Memory B cell (primary cell): ENCODE measurements at regions not wholly inside any gene's neighbourhood (a gene's known extent, or its start where the extent isn't known, plus 50 kb on each side); places are given as distances from the start of the nearest gene placed in this dataset.

Experiments used
- ATAC-seq: fragments of 150-1000 bp; cut with Tn5 transposase; 2 replicates; pipeline ENCODE4 v1.10.0; 2021; ENCODE audit warnings: low read depth, mild to moderate bottlenecking, moderate library complexity
- DNase-seq, 2 donors: peaks; one replicate each; pipeline ENCODE4 v3.0.0; 2022; ENCODE audit warnings: low spot score in 2 of 2
- H3K27ac Mint-ChIP-seq: one replicate; pipeline ENCODE4 v1.8.0; 2022; ENCODE audit warnings: mild to moderate bottlenecking, moderate library complexity, mixed read lengths
- H3K27me3 Mint-ChIP-seq: one replicate; pipeline ENCODE4 v1.8.0; 2022; ENCODE audit warnings: mixed read lengths
- H3K36me3 Mint-ChIP-seq: one replicate; pipeline ENCODE4 v1.8.0; 2022; ENCODE audit warnings: mild to moderate bottlenecking, mixed read lengths
- H3K4me1 Mint-ChIP-seq: one replicate; pipeline ENCODE4 v1.8.0; 2022; ENCODE audit warnings: mixed read lengths
- H3K4me3 Mint-ChIP-seq: one replicate; pipeline ENCODE4 v1.8.0; 2022; ENCODE audit warnings: mild to moderate bottlenecking, moderate library complexity, mixed read lengths
- H3K9me3 Mint-ChIP-seq: one replicate; pipeline ENCODE4 v1.8.0; 2022; ENCODE audit warnings: mixed read lengths

DNA sequence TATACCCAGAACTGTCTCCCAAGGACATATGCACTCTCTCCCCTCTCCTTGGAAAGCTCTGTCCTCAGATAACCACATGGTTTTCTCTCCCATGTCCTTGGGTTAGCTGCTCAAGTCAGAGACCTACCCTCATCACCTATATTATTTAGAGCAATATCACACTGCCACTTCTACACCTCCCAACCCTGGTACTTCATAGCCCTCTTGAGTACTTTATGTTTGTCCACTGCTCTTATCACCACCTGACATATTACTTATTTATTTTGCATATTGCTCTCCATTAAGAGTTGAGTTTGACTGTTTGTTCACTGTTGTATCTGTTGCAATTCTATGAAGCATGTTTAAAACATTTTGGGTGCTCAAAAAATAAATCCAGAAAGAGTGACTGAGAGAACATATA is 126.3 kb upstream of the ATP1B1 start:
- no peak overlapping the region for H3K4me3 Mint-ChIP-seq
- no peaks in the 10 kb centered on the region for H3K4me1 Mint-ChIP-seq
- DNase-seq (no peak), ATAC-seq (no peak)
- peaks cover 7% of the 10 kb centered on the region for H3K27me3 Mint-ChIP-seq
- no peaks in the 10 kb centered on the region for H3K36me3 Mint-ChIP-seq
- H3K9me3 Mint-ChIP-seq: peaks cover 2% of the 10 kb centered on the region
- H3K27ac Mint-ChIP-seq: no peak overlapping the region

DNA sequence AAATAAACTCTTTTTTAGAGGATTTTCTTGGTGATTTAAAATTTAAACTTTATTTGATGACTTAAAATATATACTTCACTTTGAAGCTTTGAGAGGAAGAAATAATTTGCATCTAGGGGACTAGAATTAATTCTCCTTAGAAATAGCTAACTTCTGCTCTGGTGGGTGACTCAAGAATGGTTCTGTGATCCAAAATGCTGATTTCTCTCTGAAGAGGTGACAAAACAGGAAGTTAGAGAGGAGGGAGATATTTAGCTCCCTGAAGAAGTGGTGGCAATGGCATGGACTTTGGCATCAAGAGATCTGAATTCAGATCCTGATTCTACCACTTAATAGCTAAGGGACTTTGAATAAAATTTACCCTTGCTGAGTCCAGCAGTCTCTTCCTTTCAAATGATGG is 125.8 kb upstream of the ATP1B1 start:
- Mint-ChIP-seq H3K4me3 (no peak overlapping the region), H3K9me3 (peaks cover 2% of the 10 kb centered on the region), H3K4me1 (no peaks in the 10 kb centered on the region), H3K27me3 (peaks cover 9% of the 10 kb centered on the region), H3K27ac (no peak overlapping the region), H3K36me3 (no peaks in the 10 kb centered on the region)
- DNase-seq (no peak), ATAC-seq (no peak)

DNA sequence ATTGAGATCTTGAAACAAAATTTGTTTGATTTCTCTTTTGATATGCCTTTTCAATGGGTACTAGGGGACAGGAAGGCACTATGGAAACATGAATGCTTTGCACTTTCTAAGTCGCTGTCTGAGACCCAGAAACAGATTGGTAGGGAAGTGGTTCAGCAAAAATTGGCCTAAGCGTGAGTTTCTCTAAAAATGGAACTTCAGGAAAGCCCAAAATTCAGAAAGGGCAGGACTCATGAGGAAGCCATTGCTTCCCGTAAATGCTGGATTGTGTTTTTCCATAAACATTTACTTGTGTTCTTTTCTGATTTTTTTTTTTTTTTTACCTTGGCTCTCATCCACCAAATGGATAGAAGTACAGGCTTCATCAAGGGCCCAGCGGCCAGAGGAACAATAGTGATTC is 123.7 kb upstream of the ATP1B1 start:
- Mint-ChIP-seq H3K27ac (no peak overlapping the region), H3K36me3 (no peaks in the 10 kb centered on the region), H3K27me3 (peaks cover 22% of the 10 kb centered on the region), H3K4me3 (no peak overlapping the region), H3K4me1 (no peaks in the 10 kb centered on the region), H3K9me3 (peaks cover 2% of the 10 kb centered on the region)
- DNase-seq: no peak
- ATAC-seq: no peak

DNA sequence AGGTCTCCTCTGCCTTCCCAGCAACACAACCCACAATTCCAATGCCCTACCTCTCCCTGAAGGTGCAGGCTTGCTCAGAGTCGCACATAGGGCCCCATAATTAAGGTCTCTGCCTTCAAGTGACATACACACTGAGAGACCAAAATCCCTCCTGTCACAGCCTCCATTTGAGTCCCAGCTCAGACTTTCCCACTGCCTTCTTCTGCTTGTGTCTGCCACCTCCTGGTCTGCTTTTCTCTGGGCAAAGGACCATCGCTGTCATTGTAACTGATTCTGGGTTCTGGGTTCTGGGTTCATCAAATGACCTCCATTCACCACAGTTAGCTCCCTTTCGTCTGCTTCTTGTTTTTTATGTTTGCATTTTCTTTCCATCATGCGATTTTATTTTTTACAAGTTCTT is 119.2 kb upstream of the ATP1B1 start:
- DNase-seq: no peak
- no peaks in the 10 kb centered on the region for H3K9me3 Mint-ChIP-seq
- H3K4me1 Mint-ChIP-seq: no peaks in the 10 kb centered on the region
- H3K4me3 Mint-ChIP-seq: no peak overlapping the region
- no peak for ATAC-seq
- H3K36me3 Mint-ChIP-seq: no peaks in the 10 kb centered on the region
- H3K27me3 Mint-ChIP-seq: peaks cover 22% of the 10 kb centered on the region
- H3K27ac Mint-ChIP-seq: no peak overlapping the region

DNA sequence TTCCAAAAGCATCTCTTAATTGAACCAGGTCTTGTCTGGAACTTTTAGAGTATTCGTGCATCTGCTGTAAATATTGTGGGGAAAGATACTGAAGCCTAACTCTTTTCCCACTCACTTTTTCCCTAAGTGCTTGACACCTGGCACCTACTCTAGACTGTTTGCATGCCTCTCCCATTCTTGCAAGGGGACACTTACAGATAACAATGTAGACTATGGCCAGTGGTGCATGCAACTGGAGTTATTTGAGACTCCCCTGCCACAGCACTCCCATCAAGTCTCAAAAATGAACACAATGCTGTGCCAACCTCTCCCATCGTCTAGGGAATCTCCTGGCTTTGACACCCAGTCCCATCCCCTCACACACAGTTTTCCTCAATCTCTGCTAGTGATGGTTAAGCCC is 118.6 kb upstream of the ATP1B1 start:
- H3K27me3 Mint-ChIP-seq: peaks cover 22% of the 10 kb centered on the region
- H3K27ac Mint-ChIP-seq: no peak overlapping the region
- no peaks in the 10 kb centered on the region for H3K4me1 Mint-ChIP-seq
- H3K4me3 Mint-ChIP-seq: no peak overlapping the region
- DNase-seq: no peak
- no peaks in the 10 kb centered on the region for H3K36me3 Mint-ChIP-seq
- no peaks in the 10 kb centered on the region for H3K9me3 Mint-ChIP-seq
- ATAC-seq: no peak

DNA sequence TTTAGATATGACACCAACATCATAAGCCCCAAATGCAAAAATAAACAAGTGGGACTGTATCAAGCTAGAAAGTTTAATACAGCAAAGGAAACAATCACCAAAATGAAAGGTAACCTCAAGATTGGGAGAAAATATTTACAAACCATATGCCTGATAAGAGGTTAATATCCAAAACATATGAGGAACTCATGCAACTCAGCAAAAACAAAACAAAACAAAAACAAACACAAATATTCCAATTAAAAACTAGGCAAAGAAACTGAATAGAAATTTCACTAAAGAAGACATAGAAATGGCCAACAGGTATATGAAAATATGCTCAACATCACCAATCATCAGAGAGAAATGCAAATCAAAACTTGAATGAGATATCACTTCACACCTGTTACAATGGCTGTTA is 116.5 kb upstream of the ATP1B1 start:
- H3K4me3 Mint-ChIP-seq: no peak overlapping the region

DNA sequence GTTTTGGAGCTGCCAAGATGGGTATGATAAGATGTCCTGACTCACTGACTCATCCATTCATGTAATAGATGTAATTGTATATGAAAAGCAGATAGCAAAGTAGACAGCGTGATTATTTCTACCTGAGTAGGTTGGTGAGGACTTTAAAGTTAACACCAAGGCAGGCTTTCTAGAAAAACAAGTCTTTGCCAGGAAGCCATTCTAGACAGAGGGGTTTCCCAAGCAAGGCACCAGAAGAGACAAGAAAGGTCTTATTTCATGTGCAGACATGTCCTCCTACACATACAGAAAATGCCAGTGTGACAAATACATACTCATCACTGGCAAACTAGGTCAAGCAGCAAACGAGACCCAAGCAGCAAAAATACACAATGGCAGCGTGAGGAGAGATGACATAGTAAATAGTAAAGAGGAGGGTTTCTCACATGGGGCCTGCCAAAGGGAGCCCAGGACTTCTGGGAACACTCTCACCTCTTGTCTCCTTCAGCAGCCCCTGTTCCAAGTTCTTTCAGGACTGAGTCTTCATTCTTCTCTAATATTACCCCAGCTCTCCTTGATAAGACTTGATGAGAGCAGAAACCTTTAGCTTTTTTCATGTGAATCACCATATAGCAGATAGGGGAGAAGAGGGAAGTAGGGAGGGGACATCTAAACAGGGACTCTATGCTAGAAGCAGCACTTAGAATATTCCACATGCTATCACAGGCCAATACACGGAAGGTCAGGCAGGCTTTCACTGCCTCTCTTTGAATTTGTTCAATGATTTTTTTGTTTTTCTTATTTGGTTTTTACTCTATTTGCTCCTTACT is 114.6 kb upstream of the ATP1B1 start:
- Mint-ChIP-seq H3K9me3 (no peaks in the 10 kb centered on the region), H3K4me3 (no peak overlapping the region), H3K27me3 (peaks cover 10% of the 10 kb centered on the region), H3K4me1 (no peaks in the 10 kb centered on the region), H3K36me3 (no peaks in the 10 kb centered on the region), H3K27ac (no peak overlapping the region)
- DNase-seq (no peak), ATAC-seq (no peak)

More for the DNA sequence above, 116.5 kb upstream of the ATP1B1 start:
- no peaks in the 10 kb centered on the region for H3K36me3 Mint-ChIP-seq
- no peak for DNase-seq
- peaks cover 17% of the 10 kb centered on the region for H3K27me3 Mint-ChIP-seq
- H3K4me1 Mint-ChIP-seq: no peaks in the 10 kb centered on the region
- no peaks in the 10 kb centered on the region for H3K9me3 Mint-ChIP-seq
- no peak for ATAC-seq
- H3K27ac Mint-ChIP-seq: no peak overlapping the region

DNA sequence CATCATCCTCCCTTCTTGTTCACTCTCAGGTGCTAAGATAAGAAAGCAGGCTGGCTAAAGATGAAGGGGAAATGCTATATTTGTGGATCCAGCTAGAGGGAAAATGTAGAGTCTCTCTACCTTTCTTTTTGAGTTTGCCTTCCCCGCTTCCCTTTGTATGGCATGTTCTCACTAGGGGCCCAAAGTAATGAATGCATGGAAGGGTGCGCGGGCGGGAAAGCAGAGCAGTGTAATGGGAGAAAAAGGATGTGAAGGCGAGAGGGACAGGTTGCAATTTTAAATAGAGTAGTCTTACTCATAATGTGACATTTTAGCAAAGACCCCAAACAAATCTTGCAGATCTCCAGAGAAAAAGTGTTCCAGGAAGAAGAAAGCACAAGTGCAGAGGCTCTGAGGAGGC is 105.1 kb upstream of the ATP1B1 start:
- H3K9me3 Mint-ChIP-seq: no peaks in the 10 kb centered on the region
- H3K4me3 Mint-ChIP-seq: no peak overlapping the region
- DNase-seq (no peak), ATAC-seq (no peak)
- H3K4me1 Mint-ChIP-seq: no peaks in the 10 kb centered on the region
- no peak overlapping the region for H3K27ac Mint-ChIP-seq
- H3K27me3 Mint-ChIP-seq: peaks cover 5% of the 10 kb centered on the region
- H3K36me3 Mint-ChIP-seq: no peaks in the 10 kb centered on the region

DNA sequence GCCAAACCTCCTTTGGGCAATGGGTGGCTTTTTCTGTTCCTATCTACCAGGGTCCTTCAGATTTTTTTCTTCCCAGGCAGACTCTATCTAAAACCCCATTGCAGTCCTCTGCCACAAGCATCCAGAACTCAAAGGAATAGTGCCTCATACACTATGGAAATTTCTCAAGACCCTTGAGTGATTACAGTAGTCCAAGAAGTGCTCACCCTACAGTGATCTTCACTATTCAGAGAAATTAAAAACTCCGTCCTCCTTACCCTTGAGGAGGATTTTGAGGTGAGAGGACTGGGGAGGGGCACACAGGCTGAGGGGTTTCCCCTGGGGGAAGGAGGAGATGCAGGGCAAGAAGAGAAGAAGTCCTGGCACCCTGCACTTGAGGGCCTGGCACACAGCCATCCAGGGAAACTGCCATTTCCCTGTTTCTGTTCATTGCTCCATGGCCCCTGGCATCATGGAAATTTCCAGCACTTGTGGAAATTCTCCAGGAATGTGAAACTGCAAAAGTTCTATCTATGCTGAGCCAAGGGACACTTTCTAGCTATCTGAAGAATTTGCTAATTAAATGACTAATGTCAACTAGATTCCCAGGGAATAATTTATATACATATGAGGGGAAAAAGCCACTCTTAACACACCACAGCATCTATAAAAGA is 102.5 kb upstream of the ATP1B1 start:
- peaks cover 2% of the 10 kb centered on the region for H3K27me3 Mint-ChIP-seq
- H3K27ac Mint-ChIP-seq: no peak overlapping the region
- H3K4me1 Mint-ChIP-seq: no peaks in the 10 kb centered on the region
- H3K36me3 Mint-ChIP-seq: no peaks in the 10 kb centered on the region
- ATAC-seq: no peak
- no peaks in the 10 kb centered on the region for H3K9me3 Mint-ChIP-seq
- DNase-seq: no peak
- H3K4me3 Mint-ChIP-seq: no peak overlapping the region

DNA sequence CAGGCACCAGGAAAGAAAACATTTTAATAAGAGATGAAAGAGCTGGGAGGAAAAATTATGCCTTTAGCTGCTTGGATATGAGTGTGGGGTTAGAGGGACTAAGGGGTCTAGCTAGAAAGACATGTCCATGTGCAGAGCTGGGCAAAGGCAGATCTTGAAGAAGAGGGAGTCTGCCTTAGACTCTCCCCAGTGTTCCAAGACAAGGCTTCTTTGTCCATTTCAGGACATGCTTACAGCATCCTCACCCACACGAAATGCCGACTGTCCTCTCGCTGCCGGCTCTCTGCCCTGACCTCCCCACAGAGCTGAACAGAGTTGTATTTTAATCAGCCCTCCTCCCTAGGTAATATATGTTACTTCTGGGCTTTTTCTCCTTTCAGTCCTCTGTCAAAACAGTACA is 100.7 kb upstream of the ATP1B1 start:
- Mint-ChIP-seq H3K27me3 (peaks cover 2% of the 10 kb centered on the region), H3K27ac (no peak overlapping the region), H3K36me3 (no peaks in the 10 kb centered on the region), H3K9me3 (no peaks in the 10 kb centered on the region), H3K4me3 (no peak overlapping the region), H3K4me1 (no peaks in the 10 kb centered on the region)
- ATAC-seq: no peak
- no peak for DNase-seq

DNA sequence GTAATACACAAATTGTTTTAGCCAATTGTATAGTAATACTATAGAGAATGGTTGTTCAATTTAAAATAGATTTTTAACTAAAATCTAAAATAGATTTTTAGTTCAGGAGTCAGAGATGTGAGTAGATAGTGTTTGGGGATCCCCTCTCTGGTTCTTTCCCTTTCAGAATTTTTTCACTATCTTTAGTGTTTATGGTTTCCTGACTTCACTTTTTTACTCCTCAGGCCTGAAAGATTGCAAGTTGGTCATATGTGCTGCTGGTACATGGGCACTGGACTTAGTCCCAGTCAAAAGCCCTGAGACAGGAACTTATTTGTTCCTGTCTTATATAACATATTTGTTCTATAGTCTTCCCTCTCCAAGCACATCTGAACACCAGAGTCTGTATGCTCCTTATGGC is 96.8 kb upstream of the ATP1B1 start:
- H3K27me3 Mint-ChIP-seq: peaks cover 2% of the 10 kb centered on the region
- no peak overlapping the region for H3K27ac Mint-ChIP-seq
- no peak overlapping the region for H3K4me3 Mint-ChIP-seq

DNA sequence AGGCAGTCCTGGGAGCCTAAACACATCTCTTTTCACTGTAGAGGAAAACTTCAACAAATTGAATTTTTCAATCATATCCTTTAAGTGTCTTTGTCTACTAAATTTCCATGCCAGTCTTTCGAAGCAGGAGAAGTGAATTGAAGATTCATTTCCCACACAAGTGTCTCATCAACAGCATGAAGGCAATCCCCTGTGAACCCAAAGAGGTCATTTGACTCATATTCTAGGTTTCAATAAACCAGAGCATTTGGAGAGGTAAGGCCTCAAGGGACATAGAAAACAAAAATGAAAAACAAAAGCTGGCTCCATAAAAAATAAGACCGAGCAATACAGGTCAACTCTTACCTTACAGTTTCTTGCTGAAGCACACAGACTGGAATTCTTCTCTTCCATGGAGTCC is 94.1 kb upstream of the ATP1B1 start:
- no peak overlapping the region for H3K27ac Mint-ChIP-seq

More for the DNA sequence above, 96.8 kb upstream of the ATP1B1 start:
- Mint-ChIP-seq H3K9me3 (no peaks in the 10 kb centered on the region), H3K36me3 (no peaks in the 10 kb centered on the region), H3K4me1 (no peaks in the 10 kb centered on the region)
- no peak for DNase-seq
- ATAC-seq: no peak

DNA sequence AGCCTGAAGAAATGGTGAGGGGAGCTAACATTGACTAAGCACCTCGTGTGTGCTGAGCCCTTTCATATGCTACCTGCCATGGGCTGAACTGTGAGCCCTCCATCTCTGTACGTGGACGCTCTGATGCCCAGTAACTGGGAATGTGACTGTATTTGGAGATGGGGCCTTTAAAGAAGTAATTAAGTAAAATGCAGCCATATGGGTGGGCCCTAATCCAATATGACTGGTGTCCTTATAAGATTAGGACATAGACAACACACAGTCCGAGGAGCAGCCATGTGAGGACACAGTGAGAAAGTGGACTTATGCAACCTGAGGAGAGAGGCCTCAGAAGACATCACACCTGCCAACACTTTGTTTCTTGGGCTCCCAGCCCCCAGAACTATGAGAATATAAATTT is 92.7 kb upstream of the ATP1B1 start:
- Mint-ChIP-seq H3K36me3 (no peaks in the 10 kb centered on the region), H3K4me1 (no peaks in the 10 kb centered on the region), H3K27me3 (peaks cover 3% of the 10 kb centered on the region), H3K4me3 (no peak overlapping the region), H3K9me3 (no peaks in the 10 kb centered on the region), H3K27ac (no peak overlapping the region)
- no peak for ATAC-seq
- DNase-seq: no peak

More for the DNA sequence above, 94.1 kb upstream of the ATP1B1 start:
- ATAC-seq: no peak
- no peaks in the 10 kb centered on the region for H3K9me3 Mint-ChIP-seq
- no peaks in the 10 kb centered on the region for H3K4me1 Mint-ChIP-seq
- no peaks in the 10 kb centered on the region for H3K36me3 Mint-ChIP-seq
- no peak overlapping the region for H3K4me3 Mint-ChIP-seq
- H3K27me3 Mint-ChIP-seq: peaks cover 2% of the 10 kb centered on the region
- DNase-seq: no peak

DNA sequence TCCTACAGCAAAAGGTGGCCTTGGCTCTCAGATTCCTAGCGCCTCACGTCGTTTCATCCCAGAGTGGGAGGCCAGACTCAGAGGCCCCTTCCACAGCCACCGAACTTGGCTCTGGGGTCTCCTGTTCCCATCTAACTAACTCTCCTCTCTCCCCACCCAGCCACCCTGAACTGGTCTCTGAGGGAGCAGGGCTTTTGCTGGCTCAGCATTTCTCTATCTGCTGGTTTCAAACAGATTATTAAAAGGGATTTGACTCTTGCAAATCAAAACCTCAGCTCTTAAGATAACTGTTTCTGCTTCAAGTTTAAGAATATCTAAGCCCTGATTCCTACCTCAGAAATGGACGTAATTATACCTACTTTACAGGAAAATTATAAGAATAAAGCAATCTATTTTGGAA is 91.0 kb upstream of the ATP1B1 start:
- H3K4me1 Mint-ChIP-seq: no peaks in the 10 kb centered on the region
- no peak overlapping the region for H3K27ac Mint-ChIP-seq
- H3K27me3 Mint-ChIP-seq: peaks cover 6% of the 10 kb centered on the region
- H3K9me3 Mint-ChIP-seq: no peaks in the 10 kb centered on the region
- ATAC-seq (no peak), DNase-seq (no peak)
- no peak overlapping the region for H3K4me3 Mint-ChIP-seq
- no peaks in the 10 kb centered on the region for H3K36me3 Mint-ChIP-seq

DNA sequence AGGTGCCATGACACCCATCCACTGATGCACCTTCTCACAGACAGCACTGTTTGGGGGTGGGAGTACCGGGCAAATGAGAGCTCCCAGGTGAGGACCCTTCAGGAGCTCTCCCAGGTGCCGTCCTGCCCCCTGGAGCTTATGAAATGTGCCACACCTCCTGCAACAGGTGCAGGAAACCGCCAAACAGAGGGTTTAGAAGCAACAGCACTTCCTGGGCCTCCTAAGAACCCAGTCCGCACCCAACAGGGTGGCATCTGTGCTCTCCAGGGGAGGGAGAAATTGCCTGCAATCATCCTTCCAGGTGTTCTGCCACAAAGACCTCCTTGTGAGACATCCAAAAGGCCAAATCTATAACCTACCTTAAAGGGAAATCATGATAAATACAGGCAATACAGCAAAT is 87.7 kb upstream of the ATP1B1 start:
- no peak for DNase-seq
- Mint-ChIP-seq H3K36me3 (peaks cover 2% of the 10 kb centered on the region), H3K4me3 (no peak overlapping the region), H3K27ac (no peak overlapping the region), H3K27me3 (peaks cover 11% of the 10 kb centered on the region), H3K9me3 (peaks cover 2% of the 10 kb centered on the region), H3K4me1 (no peaks in the 10 kb centered on the region)
- no peak for ATAC-seq
